ENCODE measurements at regions not wholly inside any gene's neighbourhood (a gene's known extent, or its start where the extent isn't known, plus 50 kb on each side); places are given as distances from the start of the nearest gene placed in this dataset.

GRCh38 chr12:16103851-16104250, 173.6 kb downstream of the SLC15A5 start:
- Histone ChIP-seq H3K9me2 (ENCODE audit: low read depth, low read length) (no peaks in the 10 kb centered on the region), H3K79me2 (ENCODE audit: insufficient read depth, low read length) (no peaks in the 10 kb centered on the region), H3K4me2 (ENCODE audit: low read length) (no peak overlapping the region), H3F3A (ENCODE audit: insufficient read depth, low read length) (no peaks in the 10 kb centered on the region), H3K4me1 (ENCODE audit: insufficient read depth, low read length, severe bottlenecking) (no peaks in the 10 kb centered on the region), H4K20me1 (ENCODE audit: insufficient read depth, low read length) (no peaks in the 10 kb centered on the region), H3K27me3 (ENCODE audit: insufficient read depth, low read length) (no peaks in the 10 kb centered on the region), H3K9me3 (ENCODE audit: low read length) (no peaks in the 10 kb centered on the region), H3K9ac (ENCODE audit: low read length) (no peak overlapping the region), H3K36me3 (ENCODE audit: insufficient read depth, low read length) (no peaks in the 10 kb centered on the region), H3K4me3 (ENCODE audit: low read depth, low read length, poor library complexity, severe bottlenecking) (no peak overlapping the region), H3K27ac (ENCODE audit: low read depth, low read length, poor library complexity, severe bottlenecking) (no peak overlapping the region), H2AFZ (ENCODE audit: low read length) (no peak overlapping the region)
- TF ChIP-seq EZH2 (IDR thresholded peaks at IDR 0.05; ENCODE audit: borderline replicate concordance, low read length) (no peak), CTCF (IDR thresholded peaks at IDR 0.05; ENCODE audit: low read length) (no peak)

DNA sequence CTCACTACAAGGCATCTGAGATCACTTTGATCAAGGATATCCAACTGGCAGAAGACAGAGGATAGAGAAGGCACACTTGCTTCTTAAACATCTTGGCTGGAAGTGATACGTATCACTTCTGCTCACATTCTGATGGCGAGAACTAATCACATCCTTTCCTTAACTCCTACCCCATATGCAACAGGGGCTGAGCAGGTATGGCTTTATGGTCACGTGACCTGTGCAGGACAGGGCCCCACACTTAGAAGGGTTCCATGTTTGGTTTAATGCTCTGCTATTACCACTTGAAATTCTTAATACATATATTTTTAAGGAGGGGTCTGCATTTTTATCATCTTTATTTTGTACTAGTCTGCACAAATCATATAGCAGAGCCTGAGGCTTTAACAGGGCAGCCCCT, 177.3 kb downstream of the SLC15A5 start:
- H3K27ac ChIP-seq (ENCODE audit: low read depth, low read length, poor library complexity, severe bottlenecking) = no peak overlapping the region
- no peaks in the 10 kb centered on the region for H3K36me3 ChIP-seq (ENCODE audit: insufficient read depth, low read length)
- H3K4me2 ChIP-seq (ENCODE audit: low read length) = no peak overlapping the region
- H3K4me3 ChIP-seq (ENCODE audit: low read depth, low read length, poor library complexity, severe bottlenecking) = no peak overlapping the region
- no peaks in the 10 kb centered on the region for H4K20me1 ChIP-seq (ENCODE audit: insufficient read depth, low read length)
- no peaks in the 10 kb centered on the region for H3F3A ChIP-seq (ENCODE audit: insufficient read depth, low read length)
- no peaks in the 10 kb centered on the region for H3K9me2 ChIP-seq (ENCODE audit: low read depth, low read length)
- no peak overlapping the region for H2AFZ ChIP-seq (ENCODE audit: low read length)
- H3K27me3 ChIP-seq (ENCODE audit: insufficient read depth, low read length) = no peaks in the 10 kb centered on the region
- no peaks in the 10 kb centered on the region for H3K9me3 ChIP-seq (ENCODE audit: low read length)
- H3K9ac ChIP-seq (ENCODE audit: low read length) = no peak overlapping the region
- TF ChIP-seq EZH2 (IDR thresholded peaks at IDR 0.05; ENCODE audit: borderline replicate concordance, low read length) (no peak), CTCF (IDR thresholded peaks at IDR 0.05; ENCODE audit: low read length) (no peak)
- no peaks in the 10 kb centered on the region for H3K79me2 ChIP-seq (ENCODE audit: insufficient read depth, low read length)
- no peaks in the 10 kb centered on the region for H3K4me1 ChIP-seq (ENCODE audit: insufficient read depth, low read length, severe bottlenecking)

- Histone ChIP-seq H3K4me3 (ENCODE audit: low read depth, low read length, poor library complexity, severe bottlenecking) (no peak overlapping the region), H3K4me2 (ENCODE audit: low read length) (no peak overlapping the region), H3K79me2 (ENCODE audit: insufficient read depth, low read length) (no peaks in the 10 kb centered on the region), H3K27ac (ENCODE audit: low read depth, low read length, poor library complexity, severe bottlenecking) (no peak overlapping the region), H3F3A (ENCODE audit: insufficient read depth, low read length) (no peaks in the 10 kb centered on the region), H3K9me2 (ENCODE audit: low read depth, low read length) (no peaks in the 10 kb centered on the region), H3K36me3 (ENCODE audit: insufficient read depth, low read length) (no peaks in the 10 kb centered on the region), H4K20me1 (ENCODE audit: insufficient read depth, low read length) (no peaks in the 10 kb centered on the region), H2AFZ (ENCODE audit: low read length) (no peak overlapping the region), H3K9ac (ENCODE audit: low read length) (no peak overlapping the region), H3K9me3 (ENCODE audit: low read length) (no peaks in the 10 kb centered on the region), H3K27me3 (ENCODE audit: insufficient read depth, low read length) (no peaks in the 10 kb centered on the region), H3K4me1 (ENCODE audit: insufficient read depth, low read length, severe bottlenecking) (no peaks in the 10 kb centered on the region)
- no peak for TF ChIP-seq EZH2 (IDR thresholded peaks at IDR 0.05; ENCODE audit: borderline replicate concordance, low read length)
- no peak for TF ChIP-seq CTCF (IDR thresholded peaks at IDR 0.05; ENCODE audit: low read length)
Measured at GRCh38 chr12:16096273-16096849, 181.1 kb downstream of the SLC15A5 start.
